Spinal cord (tissue), 9 donors: ENCODE measurements at regions not wholly inside any gene's neighbourhood (a gene's known extent, or its start where the extent isn't known, plus 50 kb on each side); places are given as distances from the start of the nearest gene placed in this dataset.
A peak's percentile ranks its signal among the peaks of the same experiment; 100 is the strongest.

ENCODE experiments used
- DNase-seq, 6 donors: peaks; one replicate each; pipeline versions ENCODE4 v3.0.0 to v3.0.0-alpha.2; 2013 to 2015; ENCODE audit warnings: low spot score in 6 of 6, low read depth in 4 of 6
- H3K27ac ChIP-seq: one replicate; pipeline ENCODE4 v1.5.1; 2013; ENCODE audit warnings: low read depth, low read length, control low read depth
- H3K27me3 ChIP-seq: one replicate; pipeline ENCODE4 v1.6.1; 2013; ENCODE audit warnings: low read length; ENCODE audit not compliant: control insufficient read depth, insufficient read depth
- H3K36me3 ChIP-seq: one replicate; pipeline ENCODE4 v1.6.1; 2013; ENCODE audit warnings: low read length; ENCODE audit not compliant: control insufficient read depth, insufficient read depth
- H3K4me1 ChIP-seq: one replicate; pipeline ENCODE4 v1.6.1; 2013; ENCODE audit warnings: low read length; ENCODE audit not compliant: control insufficient read depth, insufficient read depth
- H3K4me3 ChIP-seq: one replicate; pipeline ENCODE4 v1.5.1; 2013; ENCODE audit warnings: low read depth, low read length, control low read depth
- H3K9me3 ChIP-seq: one replicate; pipeline ENCODE4 v1.6.1; 2013; ENCODE audit warnings: low read length; ENCODE audit not compliant: control insufficient read depth, insufficient read depth
- WGBS: methylation state at CpG from one replicate; pipeline ENCODE4 v1.1.5; 2013; ENCODE audit warnings: missing lambda C conversion rate; ENCODE audit not compliant: insufficient coverage; 5-methylcytosine and 5-hydroxymethylcytosine counted together
- donor health status: healthy.

DNA sequence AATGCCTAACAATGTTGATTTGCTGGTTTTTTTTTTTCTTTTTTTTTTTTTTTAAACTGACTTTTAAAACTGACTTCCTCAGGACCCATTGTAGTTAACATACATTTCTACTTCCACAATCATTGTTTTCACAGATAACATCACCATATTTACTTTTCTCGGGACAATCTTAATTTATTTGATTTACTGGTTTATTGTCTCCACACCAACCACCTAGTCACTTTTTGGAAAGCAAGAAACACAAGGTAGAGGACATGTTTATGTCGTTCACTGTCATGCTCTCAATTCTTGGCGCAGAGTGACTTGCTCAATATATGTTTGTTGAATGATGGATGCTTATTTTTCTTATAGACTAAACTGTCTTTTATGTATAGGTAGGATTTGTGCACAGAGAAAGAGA lies 2280.7 kb downstream of the MAT2B start:
- H3K27ac ChIP-seq, result no peak overlapping the region
- no peaks in the 10 kb centered on the region for H3K9me3 ChIP-seq
- DNase-seq, result no peak
- no peak overlapping the region for H3K4me3 ChIP-seq
- H3K4me1 ChIP-seq, result no peaks in the 10 kb centered on the region
- H3K27me3 ChIP-seq, result no peaks in the 10 kb centered on the region
- no peaks in the 10 kb centered on the region for H3K36me3 ChIP-seq
- no CpG with 5 or more reads among the region's 3 CpGs for WGBS

DNA sequence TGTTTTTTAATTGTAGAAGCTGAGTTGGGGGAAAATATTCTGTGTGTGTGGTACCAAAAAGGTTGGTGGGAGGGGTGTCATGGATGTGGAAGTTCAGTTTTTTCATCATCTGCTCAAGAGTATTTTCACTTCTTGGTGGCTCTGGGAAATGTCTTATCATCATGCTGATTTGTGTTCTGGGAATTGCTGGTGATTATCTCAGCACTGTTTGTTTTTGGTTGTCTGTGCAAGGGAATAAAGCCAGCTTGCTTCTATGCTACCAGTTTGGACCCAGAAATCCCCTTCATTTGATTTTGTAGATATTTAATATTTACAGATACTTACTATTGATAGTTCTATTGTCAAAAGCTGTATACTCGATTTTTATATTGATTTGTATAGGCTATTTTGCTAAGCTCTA lies 2289.7 kb downstream of the MAT2B start:
- Histone ChIP-seq H3K4me3 (no peak overlapping the region), H3K27ac (no peak overlapping the region), H3K4me1 (no peaks in the 10 kb centered on the region), H3K36me3 (no peaks in the 10 kb centered on the region), H3K9me3 (no peaks in the 10 kb centered on the region), H3K27me3 (no peaks in the 10 kb centered on the region)
- WGBS, result no CpG with 5 or more reads among the region's 1 CpG
- DNase-seq, result no peak

DNA sequence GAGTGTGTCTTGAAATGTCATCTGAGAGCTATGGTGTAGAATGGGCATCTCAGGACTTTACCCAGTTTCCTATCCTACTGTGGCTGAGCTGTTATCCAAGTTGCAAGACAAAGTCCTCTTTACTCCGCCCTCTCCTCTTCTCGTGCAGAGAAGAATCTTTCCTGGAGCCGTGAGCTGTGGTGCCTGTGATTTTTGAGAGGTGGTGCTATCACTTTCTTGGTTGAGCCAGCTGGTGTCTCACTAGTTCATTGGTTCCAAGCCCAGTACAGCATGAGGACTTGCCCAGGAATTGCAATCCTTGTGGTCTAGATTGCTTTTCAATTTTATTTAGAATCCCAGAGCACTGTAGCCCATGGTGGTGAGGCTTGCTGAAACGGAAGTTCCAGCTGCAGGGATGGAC lies 2300.3 kb downstream of the MAT2B start:
- Histone ChIP-seq H3K27ac (no peak overlapping the region), H3K36me3 (no peaks in the 10 kb centered on the region), H3K4me1 (no peaks in the 10 kb centered on the region), H3K27me3 (no peaks in the 10 kb centered on the region), H3K4me3 (no peak overlapping the region), H3K9me3 (no peaks in the 10 kb centered on the region)
- 83% methylated on average over 1 of the region's 4 CpGs for WGBS
- DNase-seq, result peak in 1 of 6 donors; percentile 14

DNA sequence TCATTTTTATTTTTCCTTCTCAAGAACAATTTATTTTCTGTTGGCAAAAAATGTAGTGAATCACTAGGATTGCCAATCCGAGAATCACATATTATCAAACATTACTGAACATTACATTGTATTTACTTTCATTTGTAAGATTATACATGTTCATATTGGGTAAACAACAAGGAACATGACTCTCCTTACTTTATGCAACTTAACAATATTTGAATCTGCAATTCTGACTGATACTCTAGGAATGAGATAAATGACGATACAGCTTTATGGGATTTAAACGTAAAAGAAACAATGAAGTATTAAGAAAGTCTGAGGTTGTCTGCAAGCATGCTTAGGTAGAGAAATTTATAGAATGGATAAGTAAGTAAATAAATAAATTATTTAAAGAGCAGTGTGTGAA lies 2302.9 kb downstream of the MAT2B start:
- DNase-seq, result no peak
- Histone ChIP-seq H3K4me3 (no peak overlapping the region), H3K9me3 (no peaks in the 10 kb centered on the region), H3K27ac (no peak overlapping the region), H3K27me3 (no peaks in the 10 kb centered on the region), H3K36me3 (no peaks in the 10 kb centered on the region), H3K4me1 (no peaks in the 10 kb centered on the region)
- WGBS, result no CpG with 5 or more reads among the region's 3 CpGs

DNA sequence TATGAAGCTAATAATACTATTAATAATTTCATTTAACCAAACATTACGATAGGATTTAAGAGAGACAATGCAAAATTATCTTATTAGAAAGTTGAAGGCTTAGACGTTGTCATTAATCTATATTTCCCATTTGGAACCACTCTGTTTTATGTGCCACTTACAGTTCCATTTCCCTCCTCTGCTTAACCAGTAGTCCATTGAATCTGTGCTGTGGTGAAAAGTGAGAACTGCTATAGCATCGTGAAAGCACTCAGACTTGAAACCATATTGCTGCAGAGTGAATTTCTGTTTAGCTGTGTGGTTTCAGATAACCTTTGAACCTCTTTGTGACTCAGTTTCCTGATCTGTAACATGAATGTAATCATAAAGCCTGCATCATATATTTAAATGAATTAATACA lies 2304.5 kb downstream of the MAT2B start:
- H3K9me3 ChIP-seq, result no peaks in the 10 kb centered on the region
- no peak for DNase-seq
- no peak overlapping the region for H3K4me3 ChIP-seq
- H3K36me3 ChIP-seq, result no peaks in the 10 kb centered on the region
- WGBS, result no CpG with 5 or more reads among the region's 3 CpGs
- H3K4me1 ChIP-seq, result no peaks in the 10 kb centered on the region
- no peak overlapping the region for H3K27ac ChIP-seq
- H3K27me3 ChIP-seq, result no peaks in the 10 kb centered on the region

DNA sequence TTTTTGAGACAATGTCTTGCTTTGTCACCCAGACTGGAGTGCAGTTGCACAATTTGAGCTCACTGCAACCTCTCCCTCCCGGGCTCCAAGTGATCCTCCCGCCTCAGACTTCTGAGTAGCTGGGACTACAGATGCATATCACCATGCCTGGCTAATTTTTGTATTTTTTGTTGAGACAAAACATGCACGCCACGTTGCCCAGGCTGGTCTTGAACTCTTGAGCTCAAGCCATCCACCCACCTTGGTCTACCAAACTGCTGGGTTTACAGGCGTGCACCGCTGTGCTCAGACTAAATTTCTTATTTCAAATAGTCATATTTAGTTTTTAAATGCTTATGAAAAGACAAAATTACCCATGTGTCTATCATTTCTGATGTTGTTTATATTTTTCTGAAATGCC lies 2324.1 kb downstream of the MAT2B start:
- DNase-seq, result no peak
- Histone ChIP-seq H3K36me3 (no peaks in the 10 kb centered on the region), H3K27me3 (no peaks in the 10 kb centered on the region), H3K27ac (no peak overlapping the region), H3K9me3 (no peaks in the 10 kb centered on the region), H3K4me3 (no peak overlapping the region), H3K4me1 (no peaks in the 10 kb centered on the region)
- WGBS, result 85% methylated on average over 4 of the region's 6 CpGs

DNA sequence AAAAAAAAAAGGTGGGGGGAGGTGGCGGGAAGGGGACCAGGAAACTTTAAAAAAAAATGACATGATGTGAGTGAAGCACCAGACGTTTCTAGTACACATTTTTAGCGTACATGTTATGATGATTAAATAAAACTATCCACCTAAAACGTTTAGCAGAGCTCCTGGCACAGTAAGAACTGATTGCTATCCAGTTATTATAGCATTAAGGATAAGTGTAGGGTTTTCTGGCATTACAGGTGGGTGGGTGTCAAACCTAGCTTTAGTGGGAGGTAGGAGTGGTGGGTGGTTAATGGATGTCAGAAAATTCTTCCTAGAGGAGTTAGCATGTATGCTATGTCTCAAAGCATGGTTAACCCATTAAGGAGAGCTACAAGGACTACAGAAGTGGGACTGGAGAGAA lies 2329.5 kb downstream of the MAT2B start:
- Histone ChIP-seq H3K27ac (no peak overlapping the region), H3K4me3 (no peak overlapping the region), H3K9me3 (no peaks in the 10 kb centered on the region), H3K4me1 (no peaks in the 10 kb centered on the region), H3K27me3 (no peaks in the 10 kb centered on the region), H3K36me3 (no peaks in the 10 kb centered on the region)
- no CpG with 5 or more reads among the region's 4 CpGs for WGBS
- no peak for DNase-seq

DNA sequence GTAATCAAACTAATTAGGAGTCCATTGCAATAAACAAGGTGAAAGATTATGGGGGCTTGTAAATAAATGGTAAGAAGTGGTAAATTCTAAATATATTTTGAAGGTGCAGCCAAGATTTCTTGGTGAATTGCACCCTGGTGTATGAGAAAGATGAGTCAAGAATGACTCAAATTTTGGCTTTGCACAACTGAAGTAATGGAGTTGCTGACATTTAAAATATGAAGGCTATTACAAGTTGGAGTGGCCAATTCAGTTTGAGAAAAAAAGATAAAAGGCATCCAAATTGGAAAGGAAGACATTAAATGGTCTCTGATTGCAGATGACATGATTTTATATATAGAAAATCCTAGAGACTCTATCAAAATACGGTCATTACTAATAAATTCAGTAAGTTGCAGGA lies 2330.6 kb downstream of the MAT2B start:
- no peak for DNase-seq
- no CpG with 5 or more reads among the region's 1 CpG for WGBS
- Histone ChIP-seq H3K36me3 (no peaks in the 10 kb centered on the region), H3K4me1 (no peaks in the 10 kb centered on the region), H3K27ac (no peak overlapping the region), H3K4me3 (no peak overlapping the region), H3K9me3 (no peaks in the 10 kb centered on the region), H3K27me3 (no peaks in the 10 kb centered on the region)

DNA sequence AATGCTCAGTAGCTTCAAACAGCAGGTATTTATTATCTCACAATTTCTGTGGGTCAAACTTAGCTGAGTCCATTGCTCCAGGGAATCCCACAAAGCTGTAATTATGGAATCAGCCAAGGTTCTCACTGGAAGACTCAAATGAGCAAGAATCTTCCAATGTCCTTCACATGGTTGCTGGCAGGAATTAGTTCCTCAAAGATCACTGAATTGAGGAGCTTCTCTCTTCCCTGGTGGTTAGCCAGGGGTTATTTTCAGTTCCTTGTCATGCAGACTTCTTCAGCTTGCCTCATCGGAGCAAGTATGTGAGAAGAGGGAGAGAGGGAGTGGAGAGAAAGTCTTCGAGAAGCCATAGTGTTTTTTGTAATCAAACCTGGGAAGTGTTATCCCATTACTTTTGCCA lies 2331.9 kb downstream of the MAT2B start:
- Histone ChIP-seq H3K27me3 (no peaks in the 10 kb centered on the region), H3K4me3 (no peak overlapping the region), H3K9me3 (no peaks in the 10 kb centered on the region), H3K27ac (no peak overlapping the region), H3K36me3 (no peaks in the 10 kb centered on the region), H3K4me1 (no peaks in the 10 kb centered on the region)
- DNase-seq, result no peak
- WGBS, result no CpG with 5 or more reads among the region's 2 CpGs

DNA sequence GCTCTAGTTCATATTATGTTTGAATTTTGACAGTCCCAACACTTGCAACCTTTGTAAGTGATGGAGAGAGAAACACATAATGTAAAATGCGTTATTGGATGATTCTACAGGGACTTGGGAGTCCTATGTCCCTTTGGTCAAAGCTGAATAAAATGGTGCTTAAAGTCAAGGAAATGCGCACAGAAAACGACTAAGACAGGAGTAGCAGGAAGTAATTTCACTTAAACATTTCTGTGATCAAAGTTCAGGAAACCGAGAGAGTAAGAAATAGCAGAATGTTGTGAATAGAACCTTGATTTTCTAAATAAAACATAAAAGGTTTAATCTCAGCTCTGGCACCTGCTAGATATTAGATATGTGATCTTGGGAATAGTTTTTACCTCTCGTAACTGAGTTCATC lies 2339.2 kb downstream of the MAT2B start:
- WGBS, result no CpG with 5 or more reads among the region's 5 CpGs

More for the DNA sequence above, 2339.2 kb downstream of the MAT2B start:
- DNase-seq, result no peak
- Histone ChIP-seq H3K9me3 (no peaks in the 10 kb centered on the region), H3K4me3 (no peak overlapping the region), H3K27ac (no peak overlapping the region), H3K27me3 (no peaks in the 10 kb centered on the region), H3K36me3 (no peaks in the 10 kb centered on the region), H3K4me1 (no peaks in the 10 kb centered on the region)
